IPS-NIHi11 (cell line): ENCODE measurements at regions not wholly inside any gene's neighbourhood (a gene's known extent, or its start where the extent isn't known, plus 50 kb on each side); places are given as distances from the start of the nearest gene placed in this dataset.

ENCODE experiments used
- DNase-seq: peaks from one replicate; pipeline ENCODE4 v3.0.0; 2012; ENCODE audit warnings: mixed read lengths, low spot score

- no peak for DNase-seq
Observed at GRCh38 chr20:39633689-39634088, 671.5 kb downstream of the DHX35 start.

- DNase-seq: no peak
Observed at GRCh38 chr20:39632757-39633156, 670.6 kb downstream of the DHX35 start.

GRCh38 chr20:39632176-39632575 lies 670.0 kb downstream of the DHX35 start:
- DNase-seq: no peak

GRCh38 chr20:39631557-39631956 lies 669.4 kb downstream of the DHX35 start:
- DNase-seq: no peak

GRCh38 chr20:39630215-39630908 lies 668.2 kb downstream of the DHX35 start:
- no peak for DNase-seq

GRCh38 chr20:39627765-39628164 lies 665.6 kb downstream of the DHX35 start:
- DNase-seq: no peak

- DNase-seq: no peak
Observed at GRCh38 chr20:39624316-39624715, 662.2 kb downstream of the DHX35 start.

GRCh38 chr20:39623584-39624234 lies 661.6 kb downstream of the DHX35 start:
- no peak for DNase-seq

- DNase-seq: no peak
Observed at GRCh38 chr20:39619271-39619785, 657.2 kb downstream of the DHX35 start.

- no peak for DNase-seq
Observed at GRCh38 chr20:39611901-39612300, 649.8 kb downstream of the DHX35 start.

GRCh38 chr20:39607141-39607540 lies 645.0 kb downstream of the DHX35 start:
- no peak for DNase-seq

GRCh38 chr20:39605908-39606307 lies 643.8 kb downstream of the DHX35 start:
- no peak for DNase-seq

- no peak for DNase-seq
Observed at GRCh38 chr20:39605361-39605760, 643.2 kb downstream of the DHX35 start.

- no peak for DNase-seq
Observed at GRCh38 chr20:39603219-39603618, 641.1 kb downstream of the DHX35 start.

GRCh38 chr20:39602649-39603048 lies 640.5 kb downstream of the DHX35 start:
- DNase-seq: no peak

GRCh38 chr20:39600871-39601270 lies 638.7 kb downstream of the DHX35 start:
- no peak for DNase-seq

- no peak for DNase-seq
Observed at GRCh38 chr20:39600156-39600555, 638.0 kb downstream of the DHX35 start.

- DNase-seq: no peak
Observed at GRCh38 chr20:39596554-39596953, 634.4 kb downstream of the DHX35 start.

GRCh38 chr20:39592371-39592770 lies 630.2 kb downstream of the DHX35 start:
- no peak for DNase-seq

GRCh38 chr20:39588148-39588757 lies 626.1 kb downstream of the DHX35 start:
- DNase-seq: no peak

GRCh38 chr20:39581034-39581433 lies 618.9 kb downstream of the DHX35 start:
- DNase-seq: no peak

GRCh38 chr20:39576771-39577170 lies 614.6 kb downstream of the DHX35 start:
- DNase-seq: no peak

- no peak for DNase-seq
Observed at GRCh38 chr20:39574061-39574460, 611.9 kb downstream of the DHX35 start.
